ENCODE measurements at regions not wholly inside any gene's neighbourhood (a gene's known extent, or its start where the extent isn't known, plus 50 kb on each side); places are given as distances from the start of the nearest gene placed in this dataset.
"Not testable (repeated sequence)": the region's sequence is repeated elsewhere in the genome, so short reads cannot be mapped to it uniquely, and the experiment has no call there.

- no peak for DNase-seq
These were observed 495.1 kb downstream of the KIF4B start for GRCh38 chr5:155508673-155509072.

- no peak for DNase-seq
These were observed 498.8 kb downstream of the KIF4B start for GRCh38 chr5:155512329-155512728.

GRCh38 chr5:155514105-155514563 lies 500.6 kb downstream of the KIF4B start:
- no peak for DNase-seq

- no peak for DNase-seq
These were observed 509.0 kb downstream of the KIF4B start for GRCh38 chr5:155522540-155522939.

DNA sequence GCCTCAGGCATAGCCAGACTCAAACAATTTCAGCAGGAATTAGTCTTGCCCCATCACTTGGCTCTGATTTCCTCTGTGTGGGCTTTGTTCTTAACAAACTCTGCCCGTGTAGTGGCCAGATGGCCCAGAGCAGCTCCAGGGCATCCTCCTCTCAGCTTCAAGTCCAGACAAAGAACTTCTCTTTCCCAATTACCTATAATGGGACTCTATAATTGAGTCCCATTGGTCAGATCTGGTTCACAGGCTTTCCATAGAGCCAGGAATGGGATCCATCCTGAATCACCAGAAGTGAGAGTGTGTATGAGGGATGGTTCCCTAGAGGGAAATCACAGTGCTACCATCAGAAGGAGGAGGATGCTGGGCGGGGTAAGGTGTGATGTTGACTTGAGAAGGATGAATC lies 515.8 kb downstream of the KIF4B start:
- DNase-seq, result no peak

DNA sequence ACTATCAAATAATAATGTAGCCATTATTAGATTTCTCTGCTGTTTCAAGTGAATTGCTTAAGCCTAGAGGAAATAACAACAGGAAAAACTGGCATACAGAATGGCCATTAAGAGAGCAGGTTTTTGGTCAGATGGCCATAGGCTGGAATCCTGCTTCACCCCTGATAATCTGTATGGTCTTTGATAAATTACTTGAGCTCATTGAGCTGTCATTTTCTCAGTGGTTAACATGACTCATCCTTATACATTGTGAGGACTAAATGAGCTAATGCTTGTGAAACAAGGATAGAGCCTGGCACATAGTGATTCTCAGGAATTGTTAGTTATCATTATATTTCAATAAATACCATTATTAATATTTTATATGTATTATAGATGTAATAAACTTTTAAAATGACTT lies 516.5 kb downstream of the KIF4B start:
- no peak for DNase-seq

- no peak for DNase-seq
These were observed 519.2 kb downstream of the KIF4B start for GRCh38 chr5:155532621-155533311.

GRCh38 chr5:155540000-155540595 lies 526.5 kb downstream of the KIF4B start:
- no peak for DNase-seq

- no peak for DNase-seq
These were observed 532.5 kb downstream of the KIF4B start for GRCh38 chr5:155546075-155546474.

DNA sequence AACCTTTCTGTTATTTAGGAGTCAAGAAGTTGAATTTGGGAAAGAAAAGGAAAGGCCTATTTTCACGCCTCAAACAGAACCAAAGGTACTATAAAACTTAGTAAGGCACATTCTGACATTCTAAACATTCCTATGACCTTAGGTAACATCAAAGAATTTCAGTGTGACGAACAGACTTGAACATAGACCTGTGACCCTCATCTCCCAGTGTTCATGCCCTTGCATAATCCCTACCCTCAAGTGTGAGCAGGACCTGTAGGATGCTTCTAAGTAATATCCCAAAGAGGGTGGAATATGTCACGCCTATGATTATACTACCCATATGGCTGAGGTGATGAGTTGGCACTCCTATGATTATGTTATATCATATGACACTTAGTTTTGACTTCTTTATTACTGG lies 540.9 kb downstream of the KIF4B start:
- DNase-seq, result no peak

DNA sequence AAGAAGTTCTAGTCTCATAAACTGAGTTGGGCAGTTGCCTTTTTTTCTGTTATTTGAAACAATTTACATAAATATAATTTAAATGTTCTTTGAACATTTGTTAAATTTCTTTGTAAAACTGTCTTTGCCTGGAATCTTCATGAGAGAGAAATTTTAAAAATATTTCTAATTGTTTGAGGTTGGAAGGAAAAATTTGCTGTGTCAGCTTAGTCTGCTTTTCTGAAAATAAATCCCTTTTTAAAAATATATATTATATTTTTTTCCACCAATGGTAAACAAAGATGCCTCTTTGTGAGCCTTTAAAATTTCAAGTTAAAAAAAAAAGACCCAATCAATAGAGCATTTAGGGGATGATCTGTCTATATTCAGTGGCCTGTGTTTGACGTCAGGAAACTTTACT lies 542.7 kb downstream of the KIF4B start:
- DNase-seq, result no peak

DNA sequence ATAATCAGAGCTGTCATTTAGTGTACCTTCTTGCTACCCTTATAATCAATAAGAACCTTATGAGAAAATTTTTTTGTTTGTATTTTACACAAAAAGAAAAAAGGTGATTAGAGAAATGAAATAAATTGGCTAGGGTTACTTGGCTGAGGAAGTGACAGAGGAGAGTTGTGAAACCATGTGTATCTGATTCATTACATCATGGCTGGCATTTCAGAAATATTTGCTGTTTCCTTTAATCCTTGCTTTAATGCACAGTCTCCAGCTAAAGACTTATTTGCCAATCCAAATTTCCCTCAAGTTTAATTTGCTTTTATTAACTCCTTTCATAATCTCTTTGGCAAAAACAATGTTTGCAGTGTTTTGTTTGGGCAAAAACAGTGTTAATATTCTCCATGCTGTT lies 543.1 kb downstream of the KIF4B start:
- no peak for DNase-seq

GRCh38 chr5:155562158-155562557 lies 548.6 kb downstream of the KIF4B start:
- no peak for DNase-seq

DNA sequence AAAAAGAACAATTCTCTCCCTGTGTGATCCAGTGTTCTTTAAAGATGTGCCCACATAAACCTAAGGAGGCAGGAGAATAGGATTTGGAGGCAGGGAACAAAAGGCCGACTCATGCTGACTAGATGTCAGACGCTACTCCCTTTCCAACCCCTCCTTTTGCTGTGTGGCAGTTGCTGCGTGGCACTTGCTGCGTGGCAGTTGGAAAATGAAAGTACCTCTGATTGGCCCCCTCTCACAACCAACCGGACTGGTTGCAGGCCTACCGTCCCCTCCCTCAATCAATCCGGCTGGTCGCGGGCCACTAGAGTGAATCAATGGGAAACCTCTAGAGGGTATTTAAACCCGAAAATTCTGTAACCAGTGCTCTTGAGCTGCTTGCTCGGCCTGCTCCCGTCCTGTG lies 551.0 kb downstream of the KIF4B start:
- DNase-seq, result no peak

DNA sequence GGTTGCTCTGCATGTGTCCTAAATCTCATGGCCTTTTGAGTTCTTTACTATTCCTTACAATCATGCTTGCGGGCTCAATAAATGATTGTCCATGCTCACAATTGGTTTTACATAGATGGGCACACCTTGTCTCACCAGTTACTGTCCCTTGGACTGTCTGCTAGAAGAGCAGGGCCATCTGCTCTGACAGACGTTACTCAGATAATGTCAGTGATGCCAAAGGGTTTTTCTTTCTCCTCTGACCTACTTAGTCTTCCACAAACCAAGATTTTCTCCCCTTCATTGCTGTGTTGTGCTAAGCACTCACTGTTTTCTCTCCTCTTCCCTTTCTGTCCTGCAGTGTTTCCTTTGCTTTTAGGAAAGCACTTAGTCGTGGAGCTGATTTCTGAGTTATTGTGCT lies 562.3 kb downstream of the KIF4B start:
- DNase-seq, result no peak

- not testable (repeated sequence) for DNase-seq
These were observed 573.3 kb downstream of the KIF4B start for GRCh38 chr5:155586808-155587207.

DNA sequence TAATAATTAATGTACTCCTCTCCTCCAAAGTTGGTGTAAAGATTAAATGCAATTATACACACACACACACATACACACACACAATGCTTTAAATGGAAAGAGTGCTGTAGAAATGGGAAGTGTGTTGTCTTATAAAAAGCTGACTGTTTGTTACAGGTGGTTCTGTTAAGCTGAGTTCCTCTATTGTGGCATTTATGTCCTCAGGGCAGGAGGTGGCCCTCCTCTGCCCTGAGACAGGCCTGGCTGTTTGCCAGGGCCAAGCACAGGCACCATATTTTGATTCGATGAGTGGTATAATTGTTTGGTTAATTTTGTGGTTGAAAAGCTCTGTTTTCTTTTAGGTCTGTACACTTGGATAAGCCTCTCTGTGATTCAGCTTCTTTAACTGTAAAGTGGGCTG lies 573.9 kb downstream of the KIF4B start:
- peak in 1 of 2 donors; percentile 6 for DNase-seq

DNA sequence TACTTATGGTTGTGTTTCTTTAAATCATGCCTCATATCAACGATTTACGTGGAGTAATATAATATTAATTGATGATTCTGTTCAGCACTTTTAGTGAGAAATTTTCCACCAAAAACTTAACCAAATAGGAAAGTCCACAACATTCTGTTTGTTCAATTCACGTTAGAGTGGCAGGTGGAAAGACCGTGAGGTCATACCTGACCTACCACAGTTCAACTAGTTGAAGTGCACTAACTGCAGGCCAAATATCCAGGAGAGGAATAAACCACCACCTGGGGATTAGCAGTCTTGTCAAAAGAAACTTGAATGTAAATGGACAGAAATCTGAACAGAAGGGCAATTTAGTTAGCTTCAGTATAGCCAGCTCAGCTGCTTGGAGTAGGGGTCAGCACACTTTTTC lies 577.7 kb downstream of the KIF4B start:
- DNase-seq, result no peak

DNA sequence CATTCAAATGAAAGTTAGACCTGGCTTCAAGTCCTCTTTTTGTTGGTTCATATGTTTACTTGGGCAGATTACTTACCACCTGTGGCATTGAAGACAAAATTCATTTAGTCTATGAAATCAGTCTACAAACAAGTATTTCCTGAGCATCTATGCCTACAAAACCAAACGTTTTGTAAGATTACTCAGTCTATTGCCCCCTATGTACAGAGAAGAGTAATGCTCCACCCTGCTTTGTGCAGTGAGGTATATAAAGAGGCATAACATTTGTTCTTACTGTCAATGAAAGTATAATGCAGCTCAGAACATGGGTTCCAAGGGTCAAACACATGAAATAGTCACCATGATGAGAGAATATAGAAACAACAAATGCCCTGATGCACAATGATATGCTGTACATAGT lies 580.7 kb downstream of the KIF4B start:
- no peak for DNase-seq

DNA sequence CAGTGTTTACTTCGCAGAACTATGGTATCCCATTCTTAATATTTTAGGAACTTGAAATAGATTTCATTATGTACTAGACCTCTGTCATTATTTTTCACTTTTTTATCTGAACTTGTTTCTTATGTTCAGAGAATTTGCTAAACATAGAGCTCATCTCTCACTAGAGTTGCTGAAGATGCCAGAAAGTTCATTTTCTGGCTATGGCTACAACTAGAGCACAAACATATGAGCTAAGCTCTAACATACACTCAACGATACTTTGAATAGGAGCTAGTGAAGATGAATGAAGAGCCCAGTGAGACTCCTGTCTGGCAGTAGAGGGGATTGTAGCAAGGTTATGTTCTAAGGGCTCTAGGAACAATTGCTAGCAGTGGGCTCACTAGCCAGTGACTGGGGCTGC lies 582.2 kb downstream of the KIF4B start:
- no peak for DNase-seq

- no peak for DNase-seq
These were observed 585.0 kb downstream of the KIF4B start for GRCh38 chr5:155598552-155598951.

DNA sequence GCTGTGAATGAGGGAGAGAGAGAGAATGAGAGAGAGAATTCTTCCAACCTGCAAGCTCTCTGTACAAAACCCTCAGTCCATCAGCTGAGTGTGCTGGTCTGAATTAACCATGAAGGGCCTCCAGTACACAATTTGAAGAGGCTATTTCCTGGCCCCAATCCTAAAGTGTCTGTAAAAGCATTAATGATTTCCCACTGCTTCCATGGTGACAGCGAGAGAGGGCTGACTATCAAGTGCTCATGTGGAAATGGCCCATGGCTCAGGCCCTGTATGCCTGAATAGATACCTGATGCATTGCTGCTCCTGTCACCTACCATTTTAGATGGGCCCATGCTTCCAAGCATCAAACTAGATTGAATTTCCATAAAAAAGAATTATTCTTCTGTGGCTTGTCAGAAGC lies 592.4 kb downstream of the KIF4B start:
- DNase-seq, result peak; percentile 15 to 30

GRCh38 chr5:155616779-155617392 lies 603.3 kb downstream of the KIF4B start:
- DNase-seq, result no peak

Data from right lung (tissue), 2 donors.